Kidney (tissue), 13 donors: ENCODE measurements at regions not wholly inside any gene's neighbourhood (a gene's known extent, or its start where the extent isn't known, plus 50 kb on each side); places are given as distances from the start of the nearest gene placed in this dataset.

ENCODE experiments used
- DNase-seq, 5 donors: peaks; one replicate each; pipeline ENCODE4 v3.0.0-alpha.2; 2013 to 2020
- FAIRE-seq: peaks from 2 replicates; lab custom pipeline; 2012; peaks lifted over from hg19 to GRCh38; lab: Jason Lieb, UNC
- H3K27ac ChIP-seq, 2 donors: one replicate each; pipeline ENCODE4 v1.7.0; 2013; ENCODE audit warnings: low read depth in 2 of 2, low read length in 2 of 2, inconsistent platforms in 1 of 2
- H3K27me3 ChIP-seq: one replicate; pipeline ENCODE4 v1.7.1; 2013; ENCODE audit warnings: low read length, inconsistent platforms; ENCODE audit not compliant: control insufficient read depth, insufficient read depth
- H3K36me3 ChIP-seq, 3 donors: one replicate each; pipeline versions ENCODE4 v1.7.0 to v1.7.1; 2013; ENCODE audit warnings: low read length in 3 of 3, control low read depth in 1 of 3, inconsistent platforms in 1 of 3; ENCODE audit not compliant: insufficient read depth in 3 of 3, control insufficient read depth in 2 of 3
- H3K4me1 ChIP-seq, 3 donors: one replicate each; pipeline versions ENCODE4 v1.7.0 to v1.7.1; 2013; ENCODE audit warnings: low read length in 3 of 3, inconsistent platforms in 1 of 3, low read depth in 1 of 3; ENCODE audit not compliant: control insufficient read depth in 2 of 3, insufficient read depth in 2 of 3
- H3K4me3 ChIP-seq, 3 donors: one replicate each; pipeline versions ENCODE4 v1.7.0 to v1.8.1; 2013; ENCODE audit warnings: low read length in 3 of 3, control low read depth in 1 of 3, inconsistent platforms in 1 of 3
- H3K9ac ChIP-seq, 3 donors: one replicate each; pipeline versions ENCODE4 v1.7.0 to v1.7.1; 2013; ENCODE audit warnings: low read length in 3 of 3, control low read depth in 1 of 3, inconsistent platforms in 1 of 3
- H3K9me3 ChIP-seq, 3 donors: one replicate each; pipeline versions ENCODE4 v1.7.0 to v1.7.1; 2013; ENCODE audit warnings: low read length in 3 of 3, control low read depth in 1 of 3, inconsistent platforms in 1 of 3; ENCODE audit not compliant: control insufficient read depth in 2 of 3, insufficient read depth in 1 of 3
- CTCF ChIP-seq: IDR thresholded peaks from 3 replicates; pipeline ENCODE4 v1.5.1; 2012; ENCODE audit warnings: mild to moderate bottlenecking, moderate library complexity, borderline replicate concordance; ENCODE audit not compliant: insufficient read depth; ENCODE audit errors: extremely low read depth
- intact Hi-C: fragments of 100-400 bp; cut with DNase I; formaldehyde crosslinking; loops from one replicate; pipeline ENCODE4 v1.11.1; 2022
- donor health status: control.
- donor health status: control.
- donor health status: control.
- donor health status: control.
- donor health status: control.
- donor health status: DM: yes; HTN: yes; CAD: no.
- donor health status: Normal renal cell carcinoma (clear cell type).

DNA sequence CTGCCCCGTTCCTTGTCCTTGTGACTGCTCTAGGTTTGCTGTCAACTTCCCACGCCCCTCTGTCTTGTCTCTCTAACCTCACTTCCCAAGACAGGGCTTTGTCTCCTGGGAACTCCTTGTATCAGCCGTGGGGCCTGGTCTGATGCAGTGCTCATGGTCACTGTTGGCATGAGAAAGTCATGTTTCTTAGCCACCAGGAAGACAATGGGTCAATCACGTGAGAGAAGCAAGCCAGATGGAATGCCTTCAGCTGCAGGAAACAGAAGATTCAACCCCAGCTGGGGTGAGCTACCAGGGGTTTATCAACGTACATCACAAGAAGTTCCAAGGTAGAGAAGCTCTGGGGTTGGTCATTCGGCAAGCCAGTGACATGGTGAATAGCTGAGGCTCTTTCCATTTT, 116.6 kb downstream of the IRF8 start:
- intact Hi-C loops = loop anchor here (10.0 kb wide), 1 partner anchor 191 kb away; no protein-coding TSS in a partner anchor
- peaks cover 0 to 10% (median 5%) of the 10 kb centered on the region in 3 donors for H3K9me3 ChIP-seq
- no peak overlapping the region for H3K4me3 ChIP-seq
- DNase-seq (peak in 3 of 5 donors; percentile 6 to 12 (median 7)), FAIRE-seq (no peak)
- no peaks in the 10 kb centered on the region for H3K27me3 ChIP-seq
- H3K27ac ChIP-seq = no peak overlapping the region
- no peak for TF ChIP-seq CTCF
- no peaks in the 10 kb centered on the region for H3K36me3 ChIP-seq
- no peaks in the 10 kb centered on the region for H3K4me1 ChIP-seq
- H3K9ac ChIP-seq = no peak overlapping the region

- no peak overlapping the region for H3K4me3 ChIP-seq
- TF ChIP-seq CTCF = peak; percentile 71
- no peaks in the 10 kb centered on the region for H3K4me1 ChIP-seq
- no peak overlapping the region for H3K27ac ChIP-seq
- DNase-seq = peak; percentile 41 to 85 (median 72)
- H3K36me3 ChIP-seq = no peaks in the 10 kb centered on the region
- no peaks in the 10 kb centered on the region for H3K27me3 ChIP-seq
- intact Hi-C loops = loop anchor here (10.0 kb wide), 1 partner anchor 192 kb away; no protein-coding TSS in a partner anchor
- no peak overlapping the region for H3K9ac ChIP-seq
- no peak for FAIRE-seq
- H3K9me3 ChIP-seq = peaks cover 0 to 10% (median 5%) of the 10 kb centered on the region in 3 donors
Measured at GRCh38 chr16:86016201-86016965, 117.4 kb downstream of the IRF8 start.

DNA sequence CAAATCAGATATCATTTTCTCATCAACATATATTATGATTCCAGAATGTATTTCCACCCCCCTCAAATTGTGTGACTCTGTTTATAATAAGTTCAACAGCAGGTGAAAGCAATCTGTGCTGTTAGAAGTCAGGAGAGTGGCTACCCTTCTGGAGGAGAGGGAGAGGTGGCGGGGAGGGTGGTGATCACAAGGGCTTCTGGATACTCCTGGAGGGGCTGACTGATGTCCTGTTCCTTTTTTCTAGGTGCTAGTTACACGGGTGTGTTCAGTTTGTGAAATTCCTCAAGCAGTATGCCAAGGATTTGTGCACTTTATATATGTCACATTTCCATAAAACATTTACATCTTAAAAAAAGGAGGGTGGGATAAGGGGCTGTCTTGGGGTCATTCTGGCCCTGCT, 119.1 kb downstream of the IRF8 start:
- H3K27ac ChIP-seq = no peak overlapping the region
- H3K9ac ChIP-seq = no peak overlapping the region
- DNase-seq (peak in 3 of 5 donors; percentile 5 to 27 (median 17)), FAIRE-seq (no peak)
- H3K4me1 ChIP-seq = no peaks in the 10 kb centered on the region
- H3K4me3 ChIP-seq = no peak overlapping the region
- intact Hi-C loops = loop anchor here (10.0 kb wide), 1 partner anchor 193 kb away; no protein-coding TSS in a partner anchor
- H3K27me3 ChIP-seq = no peaks in the 10 kb centered on the region
- peaks cover 0 to 10% (median 5%) of the 10 kb centered on the region in 3 donors for H3K9me3 ChIP-seq
- TF ChIP-seq CTCF = no peak
- H3K36me3 ChIP-seq = no peaks in the 10 kb centered on the region
